AG20443 (cell line): ENCODE measurements at regions not wholly inside any gene's neighbourhood (a gene's known extent, or its start where the extent isn't known, plus 50 kb on each side); places are given as distances from the start of the nearest gene placed in this dataset.

ENCODE experiments used
- DNase-seq: peaks from one replicate; pipeline ENCODE4 v3.0.0; 2012; ENCODE audit warnings: low spot score, mixed read lengths

- no peak for DNase-seq
Measured at GRCh38 chr2:21395366-21395765, 271.6 kb downstream of the TDRD15 start.

GRCh38 chr2:21396252-21396651 is 272.5 kb downstream of the TDRD15 start:
- no peak for DNase-seq

GRCh38 chr2:21401022-21401698 is 277.4 kb downstream of the TDRD15 start:
- no peak for DNase-seq

GRCh38 chr2:21404137-21404536 is 280.4 kb downstream of the TDRD15 start:
- DNase-seq = no peak

- DNase-seq = no peak
Measured at GRCh38 chr2:21404827-21405625, 281.3 kb downstream of the TDRD15 start.

- DNase-seq = no peak
Measured at GRCh38 chr2:21406386-21406785, 282.6 kb downstream of the TDRD15 start.

- DNase-seq = no peak
Measured at GRCh38 chr2:21406911-21407310, 283.1 kb downstream of the TDRD15 start.

GRCh38 chr2:21407851-21408250 is 284.1 kb downstream of the TDRD15 start:
- DNase-seq = no peak

- DNase-seq = no peak
Measured at GRCh38 chr2:21411741-21412140, 288.0 kb downstream of the TDRD15 start.

- no peak for DNase-seq
Measured at GRCh38 chr2:21412944-21413443, 289.2 kb downstream of the TDRD15 start.

GRCh38 chr2:21415234-21415633 is 291.5 kb downstream of the TDRD15 start:
- DNase-seq = no peak

GRCh38 chr2:21416226-21416625 is 292.5 kb downstream of the TDRD15 start:
- DNase-seq = no peak

- DNase-seq = no peak
Measured at GRCh38 chr2:21418456-21418855, 294.7 kb downstream of the TDRD15 start.

- DNase-seq = no peak
Measured at GRCh38 chr2:21420553-21421335, 297.0 kb downstream of the TDRD15 start.

GRCh38 chr2:21422050-21422449 is 298.3 kb downstream of the TDRD15 start:
- DNase-seq = no peak

- no peak for DNase-seq
Measured at GRCh38 chr2:21422724-21423522, 299.2 kb downstream of the TDRD15 start.

GRCh38 chr2:21423854-21424253 is 300.1 kb downstream of the TDRD15 start:
- DNase-seq = no peak

GRCh38 chr2:21424375-21424774 is 300.6 kb downstream of the TDRD15 start:
- no peak for DNase-seq

GRCh38 chr2:21427606-21428005 is 303.8 kb downstream of the TDRD15 start:
- DNase-seq = no peak

- no peak for DNase-seq
Measured at GRCh38 chr2:21428754-21429153, 305.0 kb downstream of the TDRD15 start.

GRCh38 chr2:21429747-21430146 is 306.0 kb downstream of the TDRD15 start:
- DNase-seq = no peak

GRCh38 chr2:21431078-21431477 is 307.3 kb downstream of the TDRD15 start:
- DNase-seq = no peak
